Neural cell (in vitro differentiated cells): ENCODE measurements at regions not wholly inside any gene's neighbourhood (a gene's known extent, or its start where the extent isn't known, plus 50 kb on each side); places are given as distances from the start of the nearest gene placed in this dataset.

Experiments used
- CTCF ChIP-seq: fragments of 450-650 bp; IDR thresholded peaks from 2 replicates; pipeline ENCODE4 v1.5.1; 2014; ENCODE audit warnings: antibody characterized with exemption, mild to moderate bottlenecking, moderate library complexity; ENCODE audit not compliant: poor library complexity, severe bottlenecking
- POLR2AphosphoS5 ChIP-seq: IDR thresholded peaks from 2 replicates; pipeline ENCODE4 v1.6.1; 2012
- SMC3 ChIP-seq: fragments of 450-650 bp; conservative IDR thresholded peaks from 2 replicates; pipeline ENCODE4 v1.6.1; 2014; ENCODE audit warnings: antibody characterized with exemption, mild to moderate bottlenecking, moderate library complexity; ENCODE audit not compliant: poor library complexity
- TAF1 ChIP-seq: IDR thresholded peaks from 2 replicates; pipeline ENCODE4 v1.6.1; 2012; ENCODE audit warnings: low read depth

GRCh38 chr3:187889106-187889505 lies 143.8 kb upstream of the BCL6 start:
- no peak for TF ChIP-seq CTCF
- TF ChIP-seq TAF1, result no peak
- no peak for TF ChIP-seq SMC3
- no peak for TF ChIP-seq POLR2AphosphoS5
